IPS-20b (cell line): ENCODE measurements at regions not wholly inside any gene's neighbourhood (a gene's known extent, or its start where the extent isn't known, plus 50 kb on each side); places are given as distances from the start of the nearest gene placed in this dataset.
"Not testable (repeated sequence)": the region's sequence is repeated elsewhere in the genome, so short reads cannot be mapped to it uniquely, and the experiment has no call there.

Source experiments
- H3K27ac ChIP-seq: one replicate; pipeline ENCODE4 v1.5.1; 2013; ENCODE audit warnings: low read length
- H3K27me3 ChIP-seq: 2 replicates; pipeline ENCODE4 v1.6.1; 2013; ENCODE audit warnings: mild to moderate bottlenecking, low read length, inconsistent platforms; ENCODE audit not compliant: insufficient read depth
- H3K36me3 ChIP-seq: 2 replicates; pipeline ENCODE4 v1.6.1; 2013; ENCODE audit warnings: low read depth, mild to moderate bottlenecking, inconsistent platforms, low read length, moderate library complexity; ENCODE audit not compliant: insufficient read depth
- H3K4me1 ChIP-seq: 2 replicates; pipeline ENCODE4 v1.6.1; 2013; ENCODE audit warnings: mild to moderate bottlenecking, control low read depth, inconsistent platforms, low read length, moderate library complexity; ENCODE audit not compliant: insufficient read depth
- H3K4me3 ChIP-seq: 2 replicates; pipeline ENCODE4 v1.5.1; 2013; ENCODE audit warnings: mild to moderate bottlenecking, low read length, inconsistent platforms
- H3K9ac ChIP-seq: 2 replicates; pipeline ENCODE4 v1.6.1; 2013; ENCODE audit warnings: low read depth, mild to moderate bottlenecking, inconsistent platforms, low read length, moderate library complexity
- H3K9me3 ChIP-seq: 2 replicates; pipeline ENCODE4 v1.6.1; 2013; ENCODE audit warnings: mild to moderate bottlenecking, low read depth, low read length, inconsistent platforms; ENCODE audit not compliant: insufficient read depth

DNA sequence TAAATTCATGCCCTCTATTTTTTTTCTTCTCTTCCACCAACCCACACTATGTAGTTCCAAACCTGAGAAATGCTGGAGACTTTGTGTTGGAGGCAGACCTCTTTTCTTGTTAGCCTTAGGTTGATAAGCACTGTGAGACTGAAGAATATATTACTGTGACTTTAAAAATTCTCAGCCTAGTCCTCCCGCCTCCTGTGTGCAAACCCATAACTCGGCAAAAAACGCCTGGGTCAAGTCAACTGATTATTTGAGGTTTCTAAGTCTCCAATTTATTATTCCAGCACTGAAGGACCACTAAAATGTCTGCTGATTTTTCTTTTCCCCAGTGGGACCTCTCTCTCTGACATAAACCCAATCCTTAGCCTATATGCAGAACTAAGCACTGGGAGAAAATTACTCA, 1946.0 kb upstream of the RAG2 start:
- Histone ChIP-seq H3K4me3 (no peak overlapping the region), H3K9ac (no peak overlapping the region), H3K4me1 (no peaks in the 10 kb centered on the region), H3K27ac (no peak overlapping the region), H3K27me3 (no peaks in the 10 kb centered on the region), H3K9me3 (no peaks in the 10 kb centered on the region), H3K36me3 (no peaks in the 10 kb centered on the region)

DNA sequence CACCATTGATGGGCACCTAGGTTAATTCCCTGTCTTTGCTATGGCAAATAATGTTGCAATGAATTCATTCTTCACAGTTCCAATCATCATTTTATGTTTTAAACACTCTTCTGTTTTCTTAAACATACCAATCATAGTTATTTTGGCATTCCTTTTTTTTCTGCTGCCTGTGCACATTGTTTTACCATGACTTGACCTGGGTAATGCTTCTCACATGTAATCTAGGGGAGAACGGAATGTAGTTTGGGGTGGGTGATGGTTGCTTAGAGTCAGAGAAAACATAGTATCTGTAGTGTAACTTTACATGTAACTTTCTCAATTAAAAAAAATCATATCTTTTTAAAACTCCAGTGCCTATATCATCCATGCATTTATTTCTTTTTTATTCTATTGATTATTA, 1945.3 kb upstream of the RAG2 start:
- H3K4me3 ChIP-seq = no peak overlapping the region
- no peaks in the 10 kb centered on the region for H3K9me3 ChIP-seq
- H3K9ac ChIP-seq = no peak overlapping the region
- no peak overlapping the region for H3K27ac ChIP-seq
- H3K4me1 ChIP-seq = no peaks in the 10 kb centered on the region
- H3K36me3 ChIP-seq = no peaks in the 10 kb centered on the region
- no peaks in the 10 kb centered on the region for H3K27me3 ChIP-seq

DNA sequence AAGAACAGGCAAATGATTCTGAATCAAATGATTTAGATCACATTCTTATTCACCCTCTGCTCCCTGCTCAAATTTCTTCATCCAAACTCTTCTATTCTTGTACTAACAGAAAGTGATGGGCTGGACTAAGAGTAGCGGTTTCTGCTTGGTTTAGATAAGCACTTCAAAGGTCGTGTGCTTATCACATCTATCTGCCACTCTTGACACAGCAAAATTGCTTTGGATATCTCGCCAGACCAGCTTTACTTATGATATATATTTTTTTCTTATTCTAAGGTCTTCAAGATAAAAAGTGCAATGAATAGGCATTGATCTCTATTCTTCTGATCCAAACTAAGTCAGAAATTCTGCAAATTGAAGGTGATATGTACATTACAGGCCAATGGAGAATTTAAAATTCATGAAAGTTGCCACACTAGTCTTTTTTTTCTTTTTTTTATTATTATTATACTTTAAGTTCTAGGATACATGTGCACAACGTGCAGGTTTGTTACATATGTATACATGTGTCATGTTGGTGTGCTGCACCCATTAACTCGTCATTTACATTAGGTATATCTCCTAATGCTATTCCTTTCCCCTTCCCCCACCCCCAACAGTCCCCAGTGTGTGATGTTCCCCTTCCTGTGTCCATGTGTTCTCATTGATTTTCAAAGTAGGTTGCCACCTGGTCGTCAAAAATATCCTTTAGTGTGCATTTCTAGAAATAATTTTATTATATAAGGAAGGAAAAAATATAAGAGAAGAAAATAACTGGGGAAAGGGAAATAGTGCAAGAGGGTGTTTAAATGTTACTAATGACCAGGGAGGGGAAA, 1941.0 kb upstream of the RAG2 start:
- H3K27me3 ChIP-seq = no peaks in the 10 kb centered on the region
- H3K36me3 ChIP-seq = no peaks in the 10 kb centered on the region
- no peak overlapping the region for H3K9ac ChIP-seq
- H3K4me3 ChIP-seq = no peak overlapping the region
- no peaks in the 10 kb centered on the region for H3K4me1 ChIP-seq
- H3K27ac ChIP-seq = no peak overlapping the region
- H3K9me3 ChIP-seq = no peaks in the 10 kb centered on the region

DNA sequence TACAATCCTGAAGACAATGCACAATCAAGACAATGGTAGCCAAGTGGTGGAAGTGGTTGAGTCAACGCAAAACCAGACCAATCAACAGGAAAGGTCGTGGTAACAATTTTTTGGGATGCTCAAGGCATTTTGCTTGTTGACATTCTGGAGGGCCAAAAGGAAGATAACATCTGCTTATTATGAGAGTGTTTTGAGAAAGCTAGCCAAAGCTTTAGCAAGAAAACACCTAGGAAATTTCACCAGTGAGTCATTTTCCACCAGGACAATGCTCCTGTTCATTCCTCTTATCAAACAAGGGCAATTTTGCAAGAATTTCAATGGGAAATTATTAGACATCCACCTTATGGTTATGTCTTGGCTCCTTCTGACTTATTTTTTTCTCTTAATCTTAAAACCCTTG, 1932.2 kb upstream of the RAG2 start:
- no peaks in the 10 kb centered on the region for H3K27me3 ChIP-seq

DNA sequence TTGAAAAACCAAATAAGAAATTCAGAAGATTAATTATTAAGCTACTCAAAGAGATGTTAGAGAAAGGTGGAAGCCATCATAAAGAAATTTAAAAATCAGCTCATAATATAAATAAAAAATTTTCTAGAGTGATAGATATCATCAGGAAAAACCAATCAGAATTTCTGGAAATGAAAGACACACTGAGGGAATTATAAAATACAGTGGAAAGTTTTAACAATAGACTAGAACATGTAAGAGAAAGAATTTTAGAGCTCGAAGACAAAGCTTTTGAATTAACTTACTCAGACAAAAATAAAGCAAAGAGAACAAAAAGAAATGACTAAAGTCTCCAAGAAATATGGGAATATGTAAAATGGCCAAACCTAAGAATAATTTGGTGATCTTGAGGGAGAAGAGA, 1926.9 kb upstream of the RAG2 start:
- Histone ChIP-seq H3K9ac (no peak overlapping the region), H3K36me3 (no peaks in the 10 kb centered on the region), H3K4me1 (no peaks in the 10 kb centered on the region), H3K27ac (no peak overlapping the region), H3K27me3 (no peaks in the 10 kb centered on the region), H3K4me3 (no peak overlapping the region), H3K9me3 (no peaks in the 10 kb centered on the region)

More for the DNA sequence above, 1932.2 kb upstream of the RAG2 start:
- no peak overlapping the region for H3K9ac ChIP-seq
- H3K9me3 ChIP-seq = no peaks in the 10 kb centered on the region
- H3K36me3 ChIP-seq = no peaks in the 10 kb centered on the region
- no peak overlapping the region for H3K4me3 ChIP-seq
- no peak overlapping the region for H3K27ac ChIP-seq
- no peaks in the 10 kb centered on the region for H3K4me1 ChIP-seq

DNA sequence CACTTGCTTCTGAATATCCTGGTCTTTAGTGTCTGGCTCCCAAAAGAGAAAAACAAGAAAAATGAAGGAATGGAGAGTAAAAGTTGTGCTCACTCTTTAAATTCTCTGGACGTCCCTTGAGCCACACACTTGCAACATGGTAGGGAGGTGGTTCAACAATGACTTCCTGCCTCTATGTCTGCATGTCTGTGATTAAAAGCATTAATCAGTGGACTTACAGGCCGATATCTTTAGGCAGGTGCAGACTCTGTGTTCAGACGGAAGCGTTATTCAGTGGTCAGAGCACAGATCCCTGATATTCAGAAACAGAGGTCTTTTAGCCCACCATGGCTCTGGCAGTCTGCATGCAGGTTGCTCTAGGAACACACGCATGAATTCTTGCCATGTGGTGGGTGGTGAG, 1920.0 kb upstream of the RAG2 start:
- H3K9ac ChIP-seq = no peak overlapping the region
- H3K4me3 ChIP-seq = no peak overlapping the region

DNA sequence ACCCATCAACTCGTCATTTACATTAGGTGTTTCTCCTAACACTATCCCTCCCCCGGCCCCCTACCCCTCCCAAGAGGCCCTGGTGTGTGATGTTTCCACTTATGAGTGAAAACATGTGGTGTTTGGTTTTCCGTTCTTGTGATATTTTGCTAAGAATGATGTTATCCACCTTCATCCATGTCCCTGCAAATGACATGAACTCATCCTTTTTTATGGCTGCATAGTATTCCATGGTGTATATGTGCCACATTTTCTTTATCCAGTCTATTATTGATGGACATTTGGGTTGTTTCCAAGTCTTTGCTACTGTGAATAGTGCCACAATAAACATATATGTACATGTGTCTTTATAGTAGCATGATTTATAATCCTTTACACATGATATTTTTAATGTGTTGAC, 1914.8 kb upstream of the RAG2 start:
- H3K9ac ChIP-seq, H3K9me3 ChIP-seq, H3K27me3 ChIP-seq, H3K4me1 ChIP-seq, H3K27ac ChIP-seq, H3K36me3 ChIP-seq, H3K4me3 ChIP-seq: not testable (repeated sequence)

More for the DNA sequence above, 1920.0 kb upstream of the RAG2 start:
- Histone ChIP-seq H3K36me3 (no peaks in the 10 kb centered on the region), H3K4me1 (no peaks in the 10 kb centered on the region), H3K27me3 (no peaks in the 10 kb centered on the region), H3K9me3 (no peaks in the 10 kb centered on the region), H3K27ac (no peak overlapping the region)

DNA sequence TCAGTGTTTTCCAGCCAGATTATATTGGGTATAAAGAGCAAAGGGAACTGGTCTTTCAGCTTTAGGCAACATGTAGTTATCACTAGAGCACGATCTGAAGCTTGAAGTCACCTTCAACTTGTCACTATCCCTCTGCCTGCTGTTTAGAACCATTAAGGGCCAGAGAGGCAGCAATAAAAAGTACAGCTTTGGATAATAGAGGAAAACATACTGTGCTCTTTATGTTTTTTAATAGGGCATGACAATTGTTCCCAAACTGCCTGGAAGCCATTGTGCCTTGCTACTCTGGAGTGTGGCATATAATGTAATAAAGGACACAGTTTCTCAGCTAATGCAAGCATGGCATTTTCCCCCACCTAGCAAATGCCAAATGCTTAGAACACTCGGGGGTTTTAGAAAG, 1912.0 kb upstream of the RAG2 start:
- Histone ChIP-seq H3K9ac (no peak overlapping the region), H3K27me3 (no peaks in the 10 kb centered on the region), H3K4me3 (no peak overlapping the region), H3K9me3 (no peaks in the 10 kb centered on the region), H3K4me1 (no peaks in the 10 kb centered on the region), H3K36me3 (no peaks in the 10 kb centered on the region), H3K27ac (no peak overlapping the region)

DNA sequence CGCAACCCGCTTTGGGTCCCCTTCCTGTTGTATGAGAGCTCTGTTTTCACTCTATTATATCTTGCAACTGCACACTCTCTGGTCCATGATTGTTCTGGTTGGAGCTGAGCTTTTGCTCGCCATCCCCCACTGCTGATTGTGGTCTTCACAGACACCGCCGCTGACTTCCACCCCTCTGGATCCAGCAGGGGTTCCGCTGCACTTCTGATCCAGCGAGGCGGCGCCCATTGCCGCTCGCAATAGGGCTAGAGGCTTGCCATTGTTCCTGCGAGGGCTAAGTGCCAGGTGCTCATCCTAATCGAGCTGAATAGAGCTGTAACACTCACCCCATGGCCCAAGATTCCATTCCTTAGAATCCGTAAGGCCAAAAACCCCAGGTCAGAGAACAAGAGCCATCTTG, 1905.8 kb upstream of the RAG2 start:
- Histone ChIP-seq H3K9me3 (no peaks in the 10 kb centered on the region), H3K4me1 (no peaks in the 10 kb centered on the region), H3K4me3 (no peak overlapping the region), H3K27me3 (no peaks in the 10 kb centered on the region), H3K36me3 (no peaks in the 10 kb centered on the region), H3K9ac (no peak overlapping the region), H3K27ac (no peak overlapping the region)

DNA sequence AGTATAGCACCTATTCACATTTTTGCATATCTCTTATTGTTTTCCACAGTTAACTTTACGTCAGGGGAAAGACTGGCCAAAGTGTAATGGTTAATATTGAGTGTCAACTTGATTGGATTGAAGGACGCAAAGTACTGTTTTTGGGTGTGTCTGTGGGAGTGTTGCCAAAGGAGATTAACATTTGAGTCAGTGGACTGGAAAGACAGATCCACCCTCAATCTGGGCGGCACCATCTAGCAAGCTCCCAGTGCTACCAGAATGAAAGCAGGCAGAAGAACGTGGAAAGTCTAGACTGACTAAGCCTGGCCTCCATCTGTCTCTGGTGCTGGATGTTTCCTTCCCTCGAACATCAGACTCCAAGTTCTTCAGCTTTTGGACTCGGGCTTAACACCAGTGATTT, 1900.7 kb upstream of the RAG2 start:
- Histone ChIP-seq H3K27me3 (no peaks in the 10 kb centered on the region), H3K9ac (no peak overlapping the region), H3K4me3 (no peak overlapping the region), H3K36me3 (no peaks in the 10 kb centered on the region), H3K9me3 (no peaks in the 10 kb centered on the region), H3K4me1 (no peaks in the 10 kb centered on the region), H3K27ac (no peak overlapping the region)

DNA sequence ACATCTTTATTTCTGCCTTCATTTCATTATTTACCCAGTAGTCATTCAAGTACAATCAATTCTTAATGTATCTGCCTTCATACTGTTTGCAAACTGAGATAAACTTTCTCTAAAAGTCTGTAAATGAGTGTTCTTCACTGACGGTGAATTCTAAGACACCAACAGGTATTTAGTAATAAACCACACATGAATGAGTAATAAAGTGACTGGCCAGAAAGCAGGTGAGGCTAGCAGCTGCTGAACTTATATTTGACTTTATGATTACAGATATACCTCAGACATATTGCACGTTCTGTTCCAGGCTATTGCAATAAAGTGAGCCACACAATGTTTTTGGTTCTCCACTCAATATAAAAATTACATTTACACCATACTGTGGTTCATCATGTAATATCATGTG, 1894.0 kb upstream of the RAG2 start:
- Histone ChIP-seq H3K4me3 (no peak overlapping the region), H3K4me1 (no peaks in the 10 kb centered on the region), H3K27me3 (no peaks in the 10 kb centered on the region), H3K9ac (no peak overlapping the region), H3K27ac (no peak overlapping the region), H3K9me3 (no peaks in the 10 kb centered on the region), H3K36me3 (no peaks in the 10 kb centered on the region)

DNA sequence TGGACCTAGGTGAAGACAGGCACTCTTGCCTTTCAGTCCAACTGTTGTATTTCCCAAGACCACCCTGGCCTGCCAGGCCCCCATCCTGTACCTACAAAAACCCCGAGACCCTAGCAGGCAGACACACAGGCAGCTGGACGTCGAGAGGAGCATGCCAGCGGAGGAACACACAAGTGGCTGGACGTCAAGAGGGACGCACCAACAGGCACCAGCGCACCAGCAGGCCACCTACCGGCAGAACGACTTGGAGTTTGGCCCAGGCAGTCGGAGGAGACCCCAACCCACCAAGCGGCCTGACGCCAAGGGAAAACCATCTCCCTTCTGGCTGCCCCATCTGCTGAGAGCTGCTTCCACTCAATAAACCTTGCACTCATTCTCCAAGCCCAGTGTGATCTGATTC, 1883.4 kb upstream of the RAG2 start:
- no peak overlapping the region for H3K4me3 ChIP-seq
- no peaks in the 10 kb centered on the region for H3K9me3 ChIP-seq
- no peaks in the 10 kb centered on the region for H3K36me3 ChIP-seq
- no peaks in the 10 kb centered on the region for H3K4me1 ChIP-seq
- H3K27ac ChIP-seq = no peak overlapping the region
- H3K27me3 ChIP-seq = no peaks in the 10 kb centered on the region
- no peak overlapping the region for H3K9ac ChIP-seq
